ENCODE measurements at regions not wholly inside any gene's neighbourhood (a gene's known extent, or its start where the extent isn't known, plus 50 kb on each side); places are given as distances from the start of the nearest gene placed in this dataset.
A peak's percentile ranks its signal among the peaks of the same experiment; 100 is the strongest.
"Not testable (repeated sequence)": the region's sequence is repeated elsewhere in the genome, so short reads cannot be mapped to it uniquely, and the experiment has no call there.

DNA sequence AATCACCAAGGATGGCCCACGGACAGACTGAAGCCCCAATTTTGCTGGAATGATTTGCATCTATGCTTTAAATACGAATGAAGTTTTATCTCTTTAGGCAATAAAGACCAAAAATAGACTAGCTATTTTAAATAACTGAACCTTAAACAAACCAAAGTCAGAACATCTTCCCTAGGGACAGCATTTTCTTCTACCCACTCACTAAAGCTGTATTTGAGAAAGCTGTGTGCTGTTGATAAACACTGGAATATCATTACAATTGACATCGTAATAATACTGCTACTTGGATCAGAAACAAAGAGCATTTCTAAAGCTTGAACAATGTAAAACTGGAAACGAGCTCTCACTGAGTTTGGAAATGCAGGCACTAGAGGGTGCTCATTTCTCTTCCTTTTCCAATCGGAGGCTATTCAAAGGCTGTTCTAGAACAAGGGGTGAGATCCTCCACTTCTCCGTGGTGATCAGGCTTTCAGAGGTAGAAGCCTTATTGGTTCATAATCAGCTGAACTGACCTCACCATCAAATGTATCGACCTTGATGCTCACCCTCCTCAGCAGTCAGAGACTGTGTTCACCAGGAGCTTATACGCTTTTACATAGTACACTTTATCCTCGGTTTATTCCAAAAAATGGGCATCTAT is 225.3 kb upstream of the PRSS1 start:
- DNase-seq = no peak

GRCh38 chr7:142522735-142523134 is 226.5 kb upstream of the PRSS1 start:
- no peak for DNase-seq

DNA sequence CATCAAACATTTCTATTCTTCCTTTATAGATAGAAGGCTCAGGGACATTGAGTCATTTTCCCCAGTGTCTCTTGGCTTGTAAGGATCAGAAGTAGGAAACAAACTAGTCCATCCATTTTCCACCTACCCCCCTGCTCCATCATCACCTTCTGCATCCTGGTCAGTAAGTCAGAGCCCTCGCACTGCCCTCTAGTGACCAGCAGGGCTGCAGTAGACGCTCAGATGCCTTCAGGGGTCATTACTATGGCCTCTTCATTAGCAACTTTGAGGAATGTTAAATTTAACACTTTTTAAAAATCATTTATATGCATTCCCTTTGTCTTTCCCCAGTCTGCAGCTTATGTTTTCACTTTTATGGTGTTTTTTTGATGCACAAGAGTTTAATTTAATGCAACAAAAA is 228.4 kb upstream of the PRSS1 start:
- DNase-seq = not testable (repeated sequence)

DNA sequence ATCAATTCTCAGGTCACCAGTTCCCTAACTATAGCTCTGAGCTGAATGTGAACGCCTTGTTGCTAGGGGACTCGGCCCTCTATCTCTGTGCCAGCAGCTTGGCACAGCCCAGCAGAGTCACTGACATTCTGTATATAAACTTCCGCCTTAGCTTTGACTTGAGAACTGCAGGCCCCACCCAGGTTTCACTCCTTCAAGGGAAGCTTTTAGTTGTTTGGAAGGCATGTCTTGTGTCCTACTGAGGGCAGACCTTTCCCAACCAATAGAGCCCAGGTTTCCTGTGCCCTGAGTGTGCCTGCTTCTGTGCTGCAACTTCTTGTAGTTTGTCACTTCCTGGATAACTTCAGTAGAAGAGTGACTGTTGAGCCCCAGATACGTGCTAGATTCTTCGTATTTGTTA is 228.8 kb upstream of the PRSS1 start:
- not testable (repeated sequence) for DNase-seq

- DNase-seq = no peak
Observed at GRCh38 chr7:142519079-142520078, 229.9 kb upstream of the PRSS1 start.

GRCh38 chr7:142516038-142516501 is 233.2 kb upstream of the PRSS1 start:
- DNase-seq = peak; percentile 46

GRCh38 chr7:142514716-142515115 is 234.6 kb upstream of the PRSS1 start:
- not testable (repeated sequence) for DNase-seq

DNA sequence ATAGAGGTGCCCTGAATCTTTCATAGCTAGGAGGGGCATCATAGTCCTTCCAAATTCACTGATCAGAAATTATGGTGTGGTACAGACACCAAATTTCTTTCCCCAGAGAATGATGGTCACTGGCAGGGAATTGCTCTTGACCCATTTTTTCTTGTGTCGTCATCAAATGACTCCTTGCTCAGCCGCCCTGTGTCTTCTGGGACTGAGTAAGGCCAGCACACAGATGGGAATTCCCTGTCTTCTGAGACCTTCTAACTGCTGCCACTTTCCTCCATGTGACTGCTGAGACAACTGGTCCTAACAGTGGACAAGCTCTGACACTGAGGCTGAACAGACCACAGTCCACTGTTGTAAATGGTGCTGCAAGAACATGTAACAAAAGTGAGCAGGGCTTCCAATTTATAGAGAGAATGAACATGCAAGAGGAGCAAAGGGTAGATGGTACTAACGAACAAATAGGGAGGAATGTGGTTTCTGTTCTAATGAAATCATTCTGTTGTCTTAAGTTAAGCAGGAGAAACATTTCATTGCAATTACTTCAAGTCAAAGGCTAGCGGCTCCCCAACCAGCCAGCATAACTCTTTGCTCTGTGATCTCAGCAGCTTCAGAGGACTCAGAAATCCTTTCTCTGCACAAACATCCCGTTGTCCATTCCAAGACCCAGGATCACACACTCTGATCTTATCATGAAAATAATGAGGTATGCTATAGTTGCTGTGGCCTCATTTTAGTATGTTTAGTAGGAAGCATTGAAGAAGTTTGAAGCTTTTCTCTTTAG is 235.9 kb upstream of the PRSS1 start:
- DNase-seq = no peak

GRCh38 chr7:142511801-142512200 is 237.5 kb upstream of the PRSS1 start:
- DNase-seq = no peak

DNA sequence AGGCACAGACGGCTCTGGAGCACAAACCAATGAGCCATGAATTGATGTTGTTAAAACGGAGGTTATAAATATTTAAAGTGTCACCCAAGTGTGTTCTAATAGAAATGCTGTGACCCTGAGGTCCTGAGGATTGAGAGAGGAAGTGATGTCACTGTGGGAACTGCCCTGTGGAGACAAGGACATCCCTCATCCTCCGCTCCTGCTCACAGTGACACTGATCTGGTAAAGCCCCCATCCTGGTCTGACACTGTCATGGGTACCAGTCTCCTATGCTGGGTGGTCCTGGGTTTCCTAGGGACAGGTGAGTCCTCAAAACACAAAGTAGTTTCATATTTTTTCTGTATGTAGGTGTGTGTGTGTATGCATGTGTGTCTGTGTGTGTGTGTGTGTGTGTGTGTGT is 237.9 kb upstream of the PRSS1 start:
- no peak for DNase-seq

GRCh38 chr7:142509235-142509634 is 240.0 kb upstream of the PRSS1 start:
- DNase-seq = not testable (repeated sequence)

DNA sequence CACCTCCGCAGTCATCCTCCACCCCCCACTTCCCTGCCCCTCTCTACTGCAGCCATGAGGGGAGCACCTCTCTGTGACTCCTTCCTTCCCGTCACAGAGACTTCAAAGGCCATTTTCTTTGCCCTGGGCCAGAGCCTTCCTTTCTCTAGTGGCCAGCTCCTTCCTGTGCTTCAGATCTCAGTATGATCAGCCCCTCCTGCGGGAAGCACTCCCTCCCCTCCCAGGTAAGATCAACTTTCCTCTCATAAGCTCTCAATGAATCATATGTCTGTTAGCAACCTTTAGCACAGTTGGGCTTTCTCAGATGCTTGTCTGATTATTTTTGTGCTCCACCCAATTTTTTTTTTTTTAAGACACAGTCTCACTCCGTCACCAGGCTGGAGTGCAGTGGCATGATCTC is 241.0 kb upstream of the PRSS1 start:
- no peak for DNase-seq

DNA sequence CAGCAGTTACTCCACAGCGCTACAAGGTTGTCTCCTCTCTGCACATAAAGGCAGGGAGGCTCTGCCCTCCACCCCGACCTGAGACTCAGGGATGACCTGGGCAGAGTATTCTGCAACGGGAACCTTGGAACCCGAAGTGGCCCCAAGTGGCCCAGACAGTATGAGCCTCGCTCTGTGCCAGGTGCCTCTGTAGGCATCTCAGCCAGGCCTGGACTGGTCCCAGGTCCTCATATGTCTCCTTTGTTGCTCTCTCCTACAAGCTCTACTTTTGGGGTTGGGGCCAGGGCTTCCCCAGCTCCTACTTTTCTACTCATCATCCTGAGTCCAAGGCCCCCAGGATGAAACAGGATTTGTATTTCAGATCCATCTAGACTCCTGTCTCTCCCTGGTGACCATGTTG is 241.5 kb upstream of the PRSS1 start:
- no peak for DNase-seq

- DNase-seq = not testable (repeated sequence)
Observed at GRCh38 chr7:142507066-142507465, 242.2 kb upstream of the PRSS1 start.

GRCh38 chr7:142506601-142507000 is 242.7 kb upstream of the PRSS1 start:
- no peak for DNase-seq

DNA sequence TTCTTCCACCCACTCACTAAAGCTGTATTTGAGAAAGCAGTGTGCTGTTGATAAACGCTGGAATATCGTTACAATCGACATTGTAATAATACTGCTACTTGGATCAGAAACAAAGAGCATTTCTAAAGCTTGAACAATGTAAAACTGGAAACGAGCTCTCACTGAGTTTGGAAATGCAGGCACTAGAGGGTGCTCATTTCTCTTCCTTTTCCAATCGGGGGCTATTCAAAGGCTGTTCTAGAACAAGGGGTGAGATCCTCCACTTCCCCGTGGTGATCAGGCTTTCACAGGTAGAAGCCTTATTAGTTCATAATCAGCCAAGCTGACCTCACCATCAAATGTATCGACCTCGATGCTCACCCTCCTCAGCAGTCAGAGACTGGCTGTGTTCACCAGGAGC is 245.3 kb upstream of the PRSS1 start:
- DNase-seq = not testable (repeated sequence)

DNA sequence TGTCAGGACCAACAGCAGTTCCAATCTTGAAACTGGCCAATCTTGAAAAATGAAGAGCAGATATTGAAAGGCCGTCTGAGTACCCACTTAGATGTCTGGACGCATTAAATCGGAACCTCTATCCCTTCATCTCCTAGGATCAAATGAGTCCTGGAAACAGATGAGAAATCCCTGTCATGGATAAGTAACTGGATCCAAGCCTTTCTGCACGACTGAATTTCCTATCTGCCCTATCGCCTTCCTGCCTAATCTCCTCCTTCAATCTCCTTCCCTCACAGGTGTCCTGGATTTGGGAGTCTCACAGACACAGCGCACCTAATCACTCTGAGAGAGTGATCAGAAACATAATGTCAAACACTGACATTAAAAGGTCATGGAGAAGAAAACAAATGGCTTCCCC is 245.2 kb upstream of the PRSS58 start:
- no peak for DNase-seq

- no peak for DNase-seq
Observed at GRCh38 chr7:142501434-142501833, 243.6 kb upstream of the PRSS58 start.

DNA sequence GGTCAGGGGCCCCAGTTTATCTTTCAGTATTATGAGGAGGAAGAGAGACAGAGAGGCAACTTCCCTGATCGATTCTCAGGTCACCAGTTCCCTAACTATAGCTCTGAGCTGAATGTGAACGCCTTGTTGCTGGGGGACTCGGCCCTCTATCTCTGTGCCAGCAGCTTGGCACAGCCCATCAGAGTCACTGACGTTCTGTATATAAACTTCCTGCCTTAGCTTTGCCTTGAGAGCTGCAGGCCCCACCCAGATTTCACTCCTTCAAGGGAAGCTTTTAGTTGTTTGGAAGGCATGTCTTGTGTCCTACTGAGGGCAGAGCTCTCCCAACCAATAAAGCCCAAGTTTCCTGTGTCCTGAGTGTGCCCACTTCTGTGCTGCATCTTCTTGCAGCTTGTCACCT is 242.5 kb upstream of the PRSS58 start:
- no peak for DNase-seq

DNA sequence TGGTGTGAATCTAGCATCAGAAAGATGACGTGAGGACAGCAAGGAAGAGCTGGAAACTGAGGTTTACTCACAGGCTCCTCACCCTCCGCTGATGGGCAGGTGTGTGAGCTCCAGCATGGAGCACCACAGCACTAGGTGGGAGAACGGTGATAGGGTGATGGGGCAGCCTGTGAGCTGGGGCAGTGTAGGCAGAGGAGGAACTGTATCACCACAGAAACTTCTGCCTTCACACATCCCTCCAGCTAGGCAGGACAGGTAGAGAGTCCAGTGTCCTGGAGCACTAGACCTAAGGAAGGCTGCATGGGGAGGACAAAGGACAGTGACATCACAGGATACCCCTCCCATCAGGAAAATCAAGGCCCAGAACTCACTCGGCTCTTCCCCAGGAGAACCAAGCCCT is 241.8 kb upstream of the PRSS58 start:
- DNase-seq = no peak

DNA sequence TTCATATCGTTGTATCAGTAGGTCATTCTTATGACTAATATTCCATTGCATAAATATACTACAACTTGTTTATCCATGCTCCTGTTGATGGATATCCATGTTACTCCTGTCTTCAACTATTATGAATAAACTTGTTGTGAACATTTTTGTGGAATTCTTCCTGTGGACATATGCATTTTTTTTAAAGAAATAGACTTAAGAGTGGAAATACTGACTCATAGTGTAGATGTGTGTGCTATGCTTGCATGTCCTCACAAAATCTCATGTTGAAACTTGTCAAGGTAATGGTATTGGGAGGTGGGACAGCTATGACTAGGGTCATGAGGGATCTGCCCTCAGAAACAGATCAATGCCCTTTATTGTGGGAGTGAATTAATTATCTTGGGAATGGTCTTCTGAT is 240.5 kb upstream of the PRSS58 start:
- DNase-seq = no peak

DNA sequence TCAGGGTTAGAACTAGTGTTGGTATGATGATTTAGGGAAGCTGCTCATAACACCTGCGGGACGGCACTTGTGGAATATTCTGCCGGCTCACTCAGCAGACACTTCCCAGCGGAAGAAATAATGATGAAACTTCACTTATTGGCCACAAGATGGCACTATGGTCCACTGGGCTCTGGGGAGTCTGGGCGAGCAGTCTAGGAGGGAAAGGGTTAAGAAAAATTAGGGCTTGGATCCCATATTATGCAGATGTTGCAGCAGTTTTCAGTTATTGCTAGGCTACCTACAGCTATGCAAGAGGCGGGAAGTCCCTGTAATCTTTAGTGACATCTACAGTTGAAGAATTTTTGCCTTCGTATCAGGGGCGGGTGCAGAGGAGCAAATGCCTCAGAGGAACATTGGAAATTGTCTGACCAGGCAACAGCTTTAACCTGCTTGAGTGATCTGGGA is 238.7 kb upstream of the PRSS58 start:
- no peak for DNase-seq

- not testable (repeated sequence) for DNase-seq
Observed at GRCh38 chr7:142495879-142496278, 238.0 kb upstream of the PRSS58 start.
